KMS-11 (cell line): ENCODE measurements at regions not wholly inside any gene's neighbourhood (a gene's known extent, or its start where the extent isn't known, plus 50 kb on each side); places are given as distances from the start of the nearest gene placed in this dataset.

Experiments
- H2AFZ ChIP-seq: fragments of 200-600 bp; sonication (generic); 2 replicates; pipeline ENCODE4 v1.6.1; 2016; ENCODE audit warnings: antibody characterized with exemption, mixed run types, low read depth
- H3K27ac ChIP-seq: fragments of 200-600 bp; sonication (generic); 2 replicates; pipeline ENCODE4 v1.6.1; 2016; ENCODE audit warnings: mild to moderate bottlenecking, mixed run types
- H3K27me3 ChIP-seq: fragments of 200-600 bp; sonication (generic); 2 replicates; pipeline ENCODE4 v1.6.1; 2017; ENCODE audit warnings: mild to moderate bottlenecking, low read depth, mixed run types, moderate library complexity; ENCODE audit not compliant: insufficient read depth
- H3K36me3 ChIP-seq: fragments of 200-600 bp; sonication (generic); 2 replicates; pipeline ENCODE4 v1.6.1; 2017; ENCODE audit warnings: mild to moderate bottlenecking, mixed run types; ENCODE audit not compliant: insufficient read depth
- H3K4me1 ChIP-seq: fragments of 200-600 bp; sonication (generic); 2 replicates; pipeline ENCODE4 v1.6.1; 2016; ENCODE audit warnings: mild to moderate bottlenecking, low read depth, mixed run types; ENCODE audit not compliant: poor library complexity, severe bottlenecking
- H3K4me2 ChIP-seq: fragments of 200-600 bp; sonication (generic); 2 replicates; pipeline ENCODE4 v1.7.0; 2016; ENCODE audit warnings: mild to moderate bottlenecking, mixed run types
- H3K4me3 ChIP-seq: fragments of 200-600 bp; sonication (generic); IDR thresholded peaks from 2 replicates; pipeline ENCODE4 v1.6.1; 2017; ENCODE audit warnings: low read depth, low read length, mixed read lengths; ENCODE audit not compliant: insufficient read depth
- H3K79me2 ChIP-seq: fragments of 200-600 bp; sonication (generic); 2 replicates; pipeline ENCODE4 v1.6.1; 2016; ENCODE audit warnings: low read depth, mixed run types; ENCODE audit not compliant: insufficient read depth
- H3K9ac ChIP-seq: fragments of 200-600 bp; sonication (generic); 2 replicates; pipeline ENCODE4 v1.6.1; 2016; ENCODE audit warnings: mild to moderate bottlenecking, mixed run types
- H4K20me1 ChIP-seq: fragments of 200-600 bp; sonication (generic); 2 replicates; pipeline ENCODE4 v1.6.1; 2016; ENCODE audit warnings: mild to moderate bottlenecking, mixed run types; ENCODE audit not compliant: insufficient read depth
- TF ChIP-seq, protein P1 (sequence below): fragments of 200-600 bp; sonication (generic); conservative IDR thresholded peaks from 2 replicates; pipeline ENCODE4 v1.6.1; 2017; ENCODE audit warnings: low read depth, mild to moderate bottlenecking, antibody characterized with exemption, low read length, moderate library complexity, mixed read lengths

DNA sequence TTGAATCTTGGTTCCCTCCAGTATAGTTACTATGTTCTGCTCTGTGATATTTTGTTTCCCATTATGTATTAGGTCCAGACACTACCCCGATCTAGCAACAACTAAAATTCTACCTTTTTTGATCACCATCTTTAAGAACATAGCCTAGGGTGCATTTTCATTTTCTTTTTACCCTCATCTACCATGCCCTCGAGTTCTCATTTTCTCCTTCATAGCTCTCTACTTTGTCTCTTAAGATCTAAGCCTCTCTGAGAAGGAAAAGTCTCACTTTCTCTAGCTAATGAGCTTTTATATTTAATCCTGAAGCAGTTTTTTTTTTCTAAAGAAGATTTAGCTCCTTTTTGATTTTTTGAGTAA lies 1089.4 kb upstream of the SLC39A10 start:
- peaks cover 41% of the 10 kb centered on the region for H3K4me1 ChIP-seq
- H3K4me2 ChIP-seq = peak overlapping the region; percentile 11; the same call in 1 of the 2 replicates
- TF ChIP-seq, protein P1, sequence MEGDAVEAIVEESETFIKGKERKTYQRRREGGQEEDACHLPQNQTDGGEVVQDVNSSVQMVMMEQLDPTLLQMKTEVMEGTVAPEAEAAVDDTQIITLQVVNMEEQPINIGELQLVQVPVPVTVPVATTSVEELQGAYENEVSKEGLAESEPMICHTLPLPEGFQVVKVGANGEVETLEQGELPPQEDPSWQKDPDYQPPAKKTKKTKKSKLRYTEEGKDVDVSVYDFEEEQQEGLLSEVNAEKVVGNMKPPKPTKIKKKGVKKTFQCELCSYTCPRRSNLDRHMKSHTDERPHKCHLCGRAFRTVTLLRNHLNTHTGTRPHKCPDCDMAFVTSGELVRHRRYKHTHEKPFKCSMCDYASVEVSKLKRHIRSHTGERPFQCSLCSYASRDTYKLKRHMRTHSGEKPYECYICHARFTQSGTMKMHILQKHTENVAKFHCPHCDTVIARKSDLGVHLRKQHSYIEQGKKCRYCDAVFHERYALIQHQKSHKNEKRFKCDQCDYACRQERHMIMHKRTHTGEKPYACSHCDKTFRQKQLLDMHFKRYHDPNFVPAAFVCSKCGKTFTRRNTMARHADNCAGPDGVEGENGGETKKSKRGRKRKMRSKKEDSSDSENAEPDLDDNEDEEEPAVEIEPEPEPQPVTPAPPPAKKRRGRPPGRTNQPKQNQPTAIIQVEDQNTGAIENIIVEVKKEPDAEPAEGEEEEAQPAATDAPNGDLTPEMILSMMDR = no peak
- no peak overlapping the region for H3K9ac ChIP-seq
- no peaks in the 10 kb centered on the region for H3K27me3 ChIP-seq
- no peak overlapping the region for H3K27ac ChIP-seq
- H3K79me2 ChIP-seq = no peaks in the 10 kb centered on the region
- H3K4me3 ChIP-seq = no peak overlapping the region
- H4K20me1 ChIP-seq = no peaks in the 10 kb centered on the region
- no peak overlapping the region for H2AFZ ChIP-seq
- H3K36me3 ChIP-seq = no peaks in the 10 kb centered on the region

DNA sequence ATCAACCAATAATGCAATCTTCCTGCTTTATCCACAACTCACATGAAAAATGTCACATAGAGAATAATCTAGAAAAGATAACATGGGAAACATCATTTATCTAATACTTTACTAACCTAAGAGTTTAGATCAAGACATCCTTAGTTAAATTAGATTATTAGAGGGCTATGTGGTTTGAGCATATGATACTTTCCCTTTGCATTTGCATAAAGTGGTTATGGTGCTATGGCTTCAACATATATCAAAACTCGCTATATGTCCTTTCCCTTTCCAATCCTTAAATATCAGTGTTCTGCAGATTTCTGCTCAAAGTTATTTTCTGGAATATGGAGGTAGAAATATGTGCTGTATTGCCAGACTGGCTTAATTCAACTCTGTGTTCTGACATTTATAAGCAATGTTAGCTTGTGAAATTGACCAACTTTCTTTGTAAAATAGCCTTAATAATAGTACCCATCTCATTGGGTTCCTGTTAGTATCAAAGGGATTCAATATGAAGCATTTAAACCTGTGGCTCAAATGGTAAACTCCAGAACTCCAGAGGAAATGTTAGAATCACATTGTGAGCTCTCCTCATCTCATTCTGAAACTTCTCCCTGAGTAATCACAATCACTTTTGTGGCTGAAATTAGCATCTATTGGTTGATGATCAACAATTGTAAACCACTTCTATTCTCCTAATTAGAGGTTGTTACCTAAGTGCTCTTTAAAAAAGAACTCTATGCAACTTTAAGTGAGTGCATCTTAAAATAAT lies 1089.9 kb upstream of the SLC39A10 start:
- Histone ChIP-seq H3K4me1 (peaks cover 41% of the 10 kb centered on the region), H3K4me3 (no peak overlapping the region), H3K36me3 (no peaks in the 10 kb centered on the region), H3K4me2 (peak overlapping the region; percentile 11; the same call in 1 of the 2 replicates), H2AFZ (no peak overlapping the region), H3K27ac (no peak overlapping the region), H3K27me3 (no peaks in the 10 kb centered on the region), H4K20me1 (no peaks in the 10 kb centered on the region), H3K9ac (no peak overlapping the region), H3K79me2 (no peaks in the 10 kb centered on the region)
- TF ChIP-seq, protein P1 = no peak

DNA sequence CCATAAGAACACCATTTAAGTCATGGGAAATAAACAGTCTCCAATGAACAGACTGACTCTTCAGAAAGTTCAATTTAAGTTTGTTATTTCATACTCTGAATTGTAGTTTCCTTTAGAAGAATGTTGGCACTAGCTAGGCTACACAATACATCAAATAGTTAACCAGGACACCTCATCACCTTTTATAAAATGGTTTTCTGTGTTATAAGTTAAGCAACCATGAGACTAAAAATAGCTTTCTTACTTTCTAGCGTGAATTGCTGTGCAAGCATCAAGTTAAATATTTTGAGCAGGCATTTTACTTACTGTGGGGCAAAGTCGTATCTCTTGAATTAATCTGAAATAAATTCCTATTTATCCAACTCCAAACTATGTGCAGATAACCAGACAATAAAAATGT lies 1092.6 kb upstream of the SLC39A10 start:
- Histone ChIP-seq H3K27me3 (no peaks in the 10 kb centered on the region), H3K4me2 (peak overlapping the region; percentile 55), H2AFZ (peak overlapping the region; percentile 32; the same call in 1 of the 2 replicates), H3K4me1 (peaks cover 41% of the 10 kb centered on the region), H3K4me3 (no peak overlapping the region), H3K36me3 (no peaks in the 10 kb centered on the region), H3K27ac (peak overlapping the region; percentile 22; the same call in 1 of the 2 replicates), H3K9ac (no peak overlapping the region), H4K20me1 (no peaks in the 10 kb centered on the region), H3K79me2 (no peaks in the 10 kb centered on the region)
- TF ChIP-seq, protein P1 = no peak

DNA sequence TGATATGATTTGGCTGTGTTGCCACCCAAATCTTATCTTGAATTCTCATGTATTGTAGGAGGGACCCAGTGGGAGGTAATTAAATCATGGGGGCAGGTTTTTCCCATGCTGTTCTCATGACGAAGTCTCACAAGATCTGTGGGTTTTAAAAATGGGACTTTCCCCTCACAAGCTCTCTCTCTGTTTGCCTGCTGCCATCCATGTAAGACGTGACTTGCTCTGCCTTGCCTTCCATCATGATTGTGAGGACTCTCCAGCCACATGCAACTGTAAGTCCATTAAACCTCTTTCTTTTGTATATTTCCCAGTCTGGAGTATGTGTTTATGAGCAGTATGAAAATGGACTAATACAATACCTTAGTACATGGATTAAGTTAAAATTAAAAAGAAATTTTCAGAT lies 1094.7 kb upstream of the SLC39A10 start:
- H3K36me3 ChIP-seq = no peaks in the 10 kb centered on the region; the same call in 1 of the 2 replicates
- no peak overlapping the region for H2AFZ ChIP-seq
- no peak overlapping the region for H3K4me3 ChIP-seq
- peaks cover 34% of the 10 kb centered on the region for H3K4me1 ChIP-seq
- H3K27ac ChIP-seq = no peak overlapping the region
- no peak overlapping the region for H3K9ac ChIP-seq
- H3K27me3 ChIP-seq = no peaks in the 10 kb centered on the region
- H4K20me1 ChIP-seq = no peaks in the 10 kb centered on the region
- H3K4me2 ChIP-seq = no peak overlapping the region
- TF ChIP-seq, protein P1 = no peak
- no peaks in the 10 kb centered on the region for H3K79me2 ChIP-seq
